Brain pericyte (primary cell): ENCODE measurements at regions not wholly inside any gene's neighbourhood (a gene's known extent, or its start where the extent isn't known, plus 50 kb on each side); places are given as distances from the start of the nearest gene placed in this dataset.

Experiments used
- DNase-seq: peaks from one replicate; pipeline ENCODE4 v3.0.0-alpha.2; 2012; ENCODE audit warnings: low read depth, low spot score

- no peak for DNase-seq
These were observed 215.8 kb upstream of the CDYL start for GRCh38 chr6:4560221-4561077.

- DNase-seq: no peak
These were observed 216.8 kb upstream of the CDYL start for GRCh38 chr6:4559281-4559875.

GRCh38 chr6:4554645-4555044 is 221.6 kb upstream of the CDYL start:
- no peak for DNase-seq

- DNase-seq: no peak
These were observed 222.8 kb upstream of the CDYL start for GRCh38 chr6:4553387-4553786.

GRCh38 chr6:4550227-4550597 is 226.0 kb upstream of the CDYL start:
- no peak for DNase-seq

GRCh38 chr6:4549556-4550226 is 226.5 kb upstream of the CDYL start:
- no peak for DNase-seq

- no peak for DNase-seq
These were observed 230.3 kb upstream of the CDYL start for GRCh38 chr6:4545893-4546292.

- no peak for DNase-seq
These were observed 232.6 kb upstream of the CDYL start for GRCh38 chr6:4543596-4543995.

- DNase-seq: no peak
These were observed 242.6 kb upstream of the CDYL start for GRCh38 chr6:4533576-4533975.

GRCh38 chr6:4531406-4531805 is 244.8 kb upstream of the CDYL start:
- no peak for DNase-seq

- DNase-seq: no peak
These were observed 253.8 kb upstream of the CDYL start for GRCh38 chr6:4522453-4522852.

- DNase-seq: no peak
These were observed 255.1 kb upstream of the CDYL start for GRCh38 chr6:4521070-4521469.

GRCh38 chr6:4518506-4518905 is 257.7 kb upstream of the CDYL start:
- no peak for DNase-seq

- DNase-seq: no peak
These were observed 260.0 kb upstream of the CDYL start for GRCh38 chr6:4516206-4516605.

- no peak for DNase-seq
These were observed 262.6 kb upstream of the CDYL start for GRCh38 chr6:4513561-4513960.

- DNase-seq: no peak
These were observed 264.1 kb upstream of the CDYL start for GRCh38 chr6:4512051-4512471.

- no peak for DNase-seq
These were observed 264.6 kb upstream of the CDYL start for GRCh38 chr6:4511641-4512020.

GRCh38 chr6:4510906-4511640 is 265.1 kb upstream of the CDYL start:
- DNase-seq: no peak

GRCh38 chr6:4510317-4510716 is 265.9 kb upstream of the CDYL start:
- DNase-seq: no peak

GRCh38 chr6:4509506-4509905 is 266.7 kb upstream of the CDYL start:
- DNase-seq: no peak

GRCh38 chr6:4506792-4507191 is 269.4 kb upstream of the CDYL start:
- no peak for DNase-seq

GRCh38 chr6:4506223-4506622 is 270.0 kb upstream of the CDYL start:
- DNase-seq: no peak
